ENCODE measurements at regions not wholly inside any gene's neighbourhood (a gene's known extent, or its start where the extent isn't known, plus 50 kb on each side); places are given as distances from the start of the nearest gene placed in this dataset.
"Not testable (repeated sequence)": the region's sequence is repeated elsewhere in the genome, so short reads cannot be mapped to it uniquely, and the experiment has no call there.

DNA sequence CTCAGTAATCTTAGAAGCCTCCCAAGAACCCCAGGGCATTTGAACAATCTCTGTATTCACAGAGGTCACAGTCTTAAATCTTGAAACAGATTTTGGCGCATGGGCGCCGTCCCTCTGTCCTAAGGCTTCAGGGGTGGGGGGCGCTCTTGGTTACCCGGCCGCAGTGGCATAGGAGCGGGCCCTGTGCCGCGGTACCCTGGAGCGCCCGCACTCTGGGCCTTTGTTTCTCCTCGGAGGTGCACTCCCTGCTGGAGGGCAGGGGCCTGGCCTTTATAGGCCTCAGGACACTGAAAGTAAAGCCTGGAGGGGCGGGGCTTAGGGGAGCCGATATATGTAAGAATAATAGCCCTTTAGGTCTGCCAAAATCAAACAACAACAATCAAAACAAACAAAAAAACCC lies 197.3 kb upstream of the FOLH1 start (continued):
- no peak for TF ChIP-seq GLIS1 (tag by site-specific recombination; IDR thresholded peaks at IDR 0.05)
- no peak for TF ChIP-seq GFI1B (tag by site-specific recombination; IDR thresholded peaks at IDR 0.05)
- TF ChIP-seq ZNF670 (tag by site-specific recombination; IDR thresholded peaks at IDR 0.05; ENCODE audit: low read depth): no peak
- no peak for TF ChIP-seq ZNF157 (tag by site-specific recombination; IDR thresholded peaks at IDR 0.05)
- no peak for TF ChIP-seq ZNF624 (tag by site-specific recombination; IDR thresholded peaks at IDR 0.05)
- TF ChIP-seq, protein P1, sequence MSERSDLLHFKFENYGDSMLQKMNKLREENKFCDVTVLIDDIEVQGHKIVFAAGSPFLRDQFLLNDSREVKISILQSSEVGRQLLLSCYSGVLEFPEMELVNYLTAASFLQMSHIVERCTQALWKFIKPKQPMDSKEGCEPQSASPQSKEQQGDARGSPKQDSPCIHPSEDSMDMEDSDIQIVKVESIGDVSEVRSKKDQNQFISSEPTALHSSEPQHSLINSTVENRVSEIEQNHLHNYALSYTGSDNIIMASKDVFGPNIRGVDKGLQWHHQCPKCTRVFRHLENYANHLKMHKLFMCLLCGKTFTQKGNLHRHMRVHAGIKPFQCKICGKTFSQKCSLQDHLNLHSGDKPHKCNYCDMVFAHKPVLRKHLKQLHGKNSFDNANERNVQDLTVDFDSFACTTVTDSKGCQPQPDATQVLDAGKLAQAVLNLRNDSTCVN (tag by site-specific recombination; optimal IDR thresholded peaks at IDR 0.05): no peak
- no peak for TF ChIP-seq SP7 (tag by site-specific recombination; IDR thresholded peaks at IDR 0.05)
- TF ChIP-seq ZBTB17 (tag by site-specific recombination; IDR thresholded peaks at IDR 0.05): no peak
- no peak for TF ChIP-seq ZNF544 (tag by site-specific recombination; IDR thresholded peaks at IDR 0.05)
- no peak for TF ChIP-seq ZNF16 (tag by site-specific recombination; IDR thresholded peaks at IDR 0.05; ENCODE audit: low read depth)
- TF ChIP-seq, protein P2, sequence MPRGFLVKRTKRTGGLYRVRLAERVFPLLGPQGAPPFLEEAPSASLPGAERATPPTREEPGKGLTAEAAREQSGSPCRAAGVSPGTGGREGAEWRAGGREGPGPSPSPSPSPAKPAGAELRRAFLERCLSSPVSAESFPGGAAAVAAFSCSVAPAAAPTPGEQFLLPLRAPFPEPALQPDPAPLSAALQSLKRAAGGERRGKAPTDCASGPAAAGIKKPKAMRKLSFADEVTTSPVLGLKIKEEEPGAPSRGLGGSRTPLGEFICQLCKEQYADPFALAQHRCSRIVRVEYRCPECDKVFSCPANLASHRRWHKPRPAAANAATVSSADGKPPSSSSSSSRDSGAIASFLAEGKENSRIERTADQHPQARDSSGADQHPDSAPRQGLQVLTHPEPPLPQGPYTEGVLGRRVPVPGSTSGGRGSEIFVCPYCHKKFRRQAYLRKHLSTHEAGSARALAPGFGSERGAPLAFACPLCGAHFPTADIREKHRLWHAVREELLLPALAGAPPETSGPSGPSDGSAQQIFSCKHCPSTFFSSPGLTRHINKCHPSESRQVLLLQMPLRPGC (tag by site-specific recombination; IDR thresholded peaks at IDR 0.05): no peak
- TF ChIP-seq, protein P3, sequence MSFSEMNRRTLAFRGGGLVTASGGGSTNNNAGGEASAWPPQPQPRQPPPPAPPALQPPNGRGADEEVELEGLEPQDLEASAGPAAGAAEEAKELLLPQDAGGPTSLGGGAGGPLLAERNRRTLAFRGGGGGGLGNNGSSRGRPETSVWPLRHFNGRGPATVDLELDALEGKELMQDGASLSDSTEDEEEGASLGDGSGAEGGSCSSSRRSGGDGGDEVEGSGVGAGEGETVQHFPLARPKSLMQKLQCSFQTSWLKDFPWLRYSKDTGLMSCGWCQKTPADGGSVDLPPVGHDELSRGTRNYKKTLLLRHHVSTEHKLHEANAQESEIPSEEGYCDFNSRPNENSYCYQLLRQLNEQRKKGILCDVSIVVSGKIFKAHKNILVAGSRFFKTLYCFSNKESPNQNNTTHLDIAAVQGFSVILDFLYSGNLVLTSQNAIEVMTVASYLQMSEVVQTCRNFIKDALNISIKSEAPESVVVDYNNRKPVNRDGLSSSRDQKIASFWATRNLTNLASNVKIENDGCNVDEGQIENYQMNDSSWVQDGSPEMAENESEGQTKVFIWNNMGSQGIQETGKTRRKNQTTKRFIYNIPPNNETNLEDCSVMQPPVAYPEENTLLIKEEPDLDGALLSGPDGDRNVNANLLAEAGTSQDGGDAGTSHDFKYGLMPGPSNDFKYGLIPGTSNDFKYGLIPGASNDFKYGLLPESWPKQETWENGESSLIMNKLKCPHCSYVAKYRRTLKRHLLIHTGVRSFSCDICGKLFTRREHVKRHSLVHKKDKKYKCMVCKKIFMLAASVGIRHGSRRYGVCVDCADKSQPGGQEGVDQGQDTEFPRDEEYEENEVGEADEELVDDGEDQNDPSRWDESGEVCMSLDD (tag by site-specific recombination; IDR thresholded peaks at IDR 0.05): no peak
- TF ChIP-seq ZIC2 (tag by site-specific recombination; IDR thresholded peaks at IDR 0.05): no peak
- no peak for TF ChIP-seq ZNF530 (tag by site-specific recombination; IDR thresholded peaks at IDR 0.05; ENCODE audit: low read depth)

DNA sequence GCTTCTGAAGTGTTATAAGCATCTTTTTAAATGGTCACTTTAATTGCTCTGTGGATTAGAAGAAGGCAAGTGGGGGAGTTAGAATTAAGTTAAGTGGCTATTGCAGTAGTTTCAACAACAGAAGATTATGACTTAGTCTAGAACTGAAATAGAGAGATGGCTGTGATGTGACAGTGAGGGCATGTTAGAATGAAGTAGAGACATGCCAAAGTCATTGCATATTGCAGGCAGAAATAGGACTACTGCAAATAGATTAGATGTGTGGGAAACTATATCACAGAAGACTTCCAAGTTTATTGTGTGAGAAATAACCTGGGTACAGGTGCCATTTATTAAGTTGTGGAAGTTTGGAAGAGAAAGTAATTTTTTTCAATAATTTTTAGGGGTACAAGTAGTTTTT lies 187.4 kb upstream of the FOLH1 start:
- H3K36me3 ChIP-seq (ENCODE audit: control insufficient read depth in 2 of 2, insufficient read depth in 1 of 2, low read length in 2 of 2); CTCF ChIA-PET; H3K27ac ChIP-seq (ENCODE audit: extremely low read depth, low read depth, low read length); POLR2A ChIA-PET; H3K4me3 ChIP-seq (ENCODE audit: low read depth, low read length); H3K4me1 ChIP-seq (ENCODE audit: control insufficient read depth, insufficient read depth, low read length); H3K9me3 ChIP-seq (ENCODE audit: control insufficient read depth, insufficient read depth, low read depth, low read length): not testable (repeated sequence)

DNA sequence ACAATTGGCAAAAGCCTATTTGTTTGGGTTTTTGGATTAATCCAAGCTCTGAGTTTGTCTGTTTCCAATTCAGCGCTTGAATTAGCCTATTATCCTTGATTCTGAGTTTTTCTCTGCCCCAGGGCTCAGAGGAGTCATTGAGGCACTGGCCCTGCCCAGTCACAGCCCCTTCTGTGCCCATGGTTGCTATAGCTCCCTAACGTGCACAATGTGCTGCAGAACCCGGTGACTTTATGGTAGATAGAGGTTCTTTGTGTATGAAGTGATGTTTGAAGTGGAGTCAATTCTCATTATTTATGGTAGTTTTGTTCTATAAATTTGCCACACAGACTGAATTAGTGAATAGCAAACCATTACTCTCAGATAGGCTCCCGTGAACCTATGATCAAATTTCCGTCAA lies 182.0 kb upstream of the FOLH1 start:
- H3K27ac ChIP-seq (ENCODE audit: extremely low read depth, low read depth, low read length); H3K4me1 ChIP-seq (ENCODE audit: control insufficient read depth, insufficient read depth, low read length); H3K9me3 ChIP-seq (ENCODE audit: control insufficient read depth, insufficient read depth, low read depth, low read length); CTCF ChIA-PET; H3K36me3 ChIP-seq (ENCODE audit: control insufficient read depth in 2 of 2, insufficient read depth in 1 of 2, low read length in 2 of 2); H3K4me3 ChIP-seq (ENCODE audit: low read depth, low read length); POLR2A ChIA-PET: not testable (repeated sequence)

DNA sequence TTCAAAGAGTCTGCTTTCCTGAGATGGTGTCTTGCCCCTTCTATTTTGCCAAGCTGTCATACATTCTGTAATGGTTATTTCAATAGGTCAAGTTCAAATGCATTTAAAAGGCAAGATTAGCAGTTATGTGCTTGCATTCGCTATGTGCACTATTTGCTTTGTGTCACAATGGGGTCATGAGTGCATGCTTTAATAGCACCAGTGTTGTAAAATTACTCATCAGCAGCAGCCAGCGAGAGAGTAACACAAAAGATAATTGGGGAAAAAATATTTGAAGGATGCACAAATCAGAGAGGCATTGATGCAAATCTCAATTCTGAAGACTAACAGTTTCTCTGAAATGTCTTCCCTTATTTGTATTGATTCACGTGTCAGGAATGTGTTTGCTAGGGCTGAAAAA lies 180.7 kb upstream of the FOLH1 start:
- H3K4me3 ChIP-seq (ENCODE audit: low read depth, low read length); H3K36me3 ChIP-seq (ENCODE audit: control insufficient read depth in 2 of 2, insufficient read depth in 1 of 2, low read length in 2 of 2); CTCF ChIA-PET; H3K4me1 ChIP-seq (ENCODE audit: control insufficient read depth, insufficient read depth, low read length); H3K9me3 ChIP-seq (ENCODE audit: control insufficient read depth, insufficient read depth, low read depth, low read length); H3K27ac ChIP-seq (ENCODE audit: extremely low read depth, low read depth, low read length); POLR2A ChIA-PET: not testable (repeated sequence)

DNA sequence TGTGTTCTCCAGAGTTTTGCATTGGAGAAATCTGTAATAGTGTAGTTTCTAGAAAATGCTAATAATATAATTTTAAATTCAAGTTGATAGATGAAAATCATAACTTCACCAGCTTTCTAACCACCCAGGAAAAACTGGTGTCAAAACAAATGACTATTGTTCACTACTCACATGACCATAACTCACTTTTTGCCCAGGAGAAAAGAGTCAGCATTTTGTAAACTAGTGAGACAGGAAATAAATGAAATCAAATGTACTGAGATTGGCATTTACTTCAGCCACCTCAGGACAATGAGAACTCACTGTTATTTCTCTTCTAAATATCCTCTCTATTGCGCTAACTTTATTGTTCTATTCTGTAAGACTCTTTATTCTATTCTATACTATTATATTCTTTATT lies 176.0 kb upstream of the FOLH1 start:
- H3K36me3 ChIP-seq (ENCODE audit: control insufficient read depth in 2 of 2, insufficient read depth in 1 of 2, low read length in 2 of 2); H3K4me3 ChIP-seq (ENCODE audit: low read depth, low read length); CTCF ChIA-PET; H3K27ac ChIP-seq (ENCODE audit: extremely low read depth, low read depth, low read length); H3K4me1 ChIP-seq (ENCODE audit: control insufficient read depth, insufficient read depth, low read length); H3K9me3 ChIP-seq (ENCODE audit: control insufficient read depth, insufficient read depth, low read depth, low read length); POLR2A ChIA-PET: not testable (repeated sequence)

All from HEK293 (cell line).